GM19372 (cell line): ENCODE measurements at regions not wholly inside any gene's neighbourhood (a gene's known extent, or its start where the extent isn't known, plus 50 kb on each side); places are given as distances from the start of the nearest gene placed in this dataset.

Experiments used
- ATAC-seq: cut with Tn5 transposase; IDR thresholded peaks from one replicate; pipeline ENCODE4 v1.9.1; 2021; ENCODE audit warnings: mild to moderate bottlenecking, low read depth, moderate library complexity; ENCODE audit not compliant: unreplicated experiment

DNA sequence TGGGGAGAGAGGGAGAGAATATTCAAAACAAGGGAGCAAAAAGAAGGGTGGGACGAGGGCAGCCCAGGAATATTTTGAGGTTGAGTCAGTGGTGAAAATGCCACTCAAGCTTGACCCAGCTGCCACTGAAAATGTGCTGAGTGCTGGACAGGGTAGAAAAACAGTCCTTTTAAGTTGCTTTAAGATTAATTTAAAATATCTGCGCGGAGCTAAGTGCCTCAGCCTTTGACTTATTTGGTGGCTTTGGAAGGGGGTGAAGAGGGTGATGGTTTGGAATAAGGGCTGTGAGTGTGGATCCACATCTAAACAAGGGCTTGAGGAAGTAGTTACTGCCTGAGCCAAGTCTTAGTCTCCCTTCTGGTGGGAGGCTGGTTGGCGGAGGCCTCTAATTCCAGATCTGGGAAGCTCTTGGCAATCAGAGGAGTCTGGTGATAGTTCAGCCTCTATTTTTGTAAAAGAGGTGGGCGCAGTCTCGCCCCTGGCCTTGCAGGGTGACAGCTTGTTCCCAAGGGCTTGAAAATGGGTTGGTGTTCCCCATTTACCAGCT, 280.8 kb upstream of the ROPN1 start:
- no peak for ATAC-seq

DNA sequence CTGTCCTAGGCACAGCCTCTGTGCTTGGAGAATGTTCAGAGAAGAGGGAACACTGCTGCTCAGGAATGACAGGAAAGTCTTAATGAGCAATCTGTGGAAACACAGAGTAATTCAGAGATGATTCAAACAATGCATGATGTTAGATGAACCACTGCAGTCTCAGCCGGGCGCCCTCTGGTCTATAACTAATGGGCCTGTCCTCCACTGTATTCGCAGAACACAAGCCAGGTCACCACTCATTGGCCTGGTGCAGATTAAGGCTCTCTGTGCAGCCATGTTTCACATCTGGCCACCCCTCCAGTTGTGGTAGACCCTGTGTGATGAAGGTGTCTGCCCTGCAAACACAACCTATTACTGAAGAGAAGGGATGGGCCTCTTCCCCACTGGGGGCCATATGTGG, 281.7 kb upstream of the ROPN1 start:
- ATAC-seq: no peak

DNA sequence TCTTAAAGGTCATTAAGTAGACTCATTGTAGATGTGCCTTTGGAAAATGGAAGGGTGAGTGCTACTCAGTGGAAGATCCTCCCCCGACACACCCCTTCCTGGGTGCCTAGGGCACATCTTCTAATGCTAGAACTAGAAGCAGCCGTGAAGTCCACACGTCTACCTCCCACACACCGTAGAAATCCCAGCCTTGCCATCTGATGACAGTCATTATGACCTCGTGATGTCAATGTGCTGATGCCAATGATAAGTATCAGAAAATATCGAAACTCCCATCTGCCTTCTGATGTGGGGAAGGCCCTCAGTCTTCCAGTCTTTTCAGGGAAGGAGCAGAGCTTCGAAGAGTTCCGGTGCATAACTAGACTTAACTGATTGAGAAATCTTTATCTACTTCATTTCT, 282.1 kb upstream of the ROPN1 start:
- no peak for ATAC-seq

DNA sequence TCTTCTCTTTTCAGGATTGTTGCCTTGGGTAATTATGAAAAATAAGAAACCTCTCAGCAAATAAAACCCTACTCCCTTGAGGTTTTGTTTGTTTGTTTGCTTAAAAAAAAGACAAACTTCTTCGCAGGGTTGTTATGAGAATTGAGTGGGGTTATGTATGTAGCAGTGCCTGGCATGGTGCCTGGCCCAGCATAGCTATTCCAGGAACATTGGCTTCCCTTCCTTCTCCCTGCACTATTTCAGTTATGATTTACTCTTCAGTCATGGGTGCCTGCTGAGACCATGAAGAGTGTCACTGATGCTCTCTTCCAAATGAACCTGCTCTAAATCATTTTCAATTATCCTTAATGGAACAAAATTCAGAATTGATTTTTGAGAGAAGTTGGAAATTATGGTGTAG, 283.5 kb upstream of the ROPN1 start:
- ATAC-seq: no peak

DNA sequence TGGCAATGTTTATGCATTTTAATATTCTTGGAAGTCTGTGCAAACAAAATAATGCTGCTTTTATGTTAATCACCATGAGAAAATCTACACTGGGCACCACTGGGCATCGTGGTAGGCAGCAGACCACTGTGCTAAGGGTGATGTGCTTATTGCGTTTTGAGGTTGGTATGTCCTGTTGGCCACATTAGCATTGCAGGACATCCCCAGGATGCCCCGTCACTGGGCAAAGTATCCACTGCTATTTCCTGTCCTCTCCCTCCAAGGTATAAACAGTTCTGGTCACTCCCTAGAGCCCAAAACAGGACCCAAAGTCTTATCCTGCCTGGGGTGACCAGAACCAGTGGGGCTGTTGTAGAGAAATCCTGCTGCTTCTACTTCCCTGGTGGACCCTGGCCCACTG, 284.2 kb upstream of the ROPN1 start:
- ATAC-seq: no peak

DNA sequence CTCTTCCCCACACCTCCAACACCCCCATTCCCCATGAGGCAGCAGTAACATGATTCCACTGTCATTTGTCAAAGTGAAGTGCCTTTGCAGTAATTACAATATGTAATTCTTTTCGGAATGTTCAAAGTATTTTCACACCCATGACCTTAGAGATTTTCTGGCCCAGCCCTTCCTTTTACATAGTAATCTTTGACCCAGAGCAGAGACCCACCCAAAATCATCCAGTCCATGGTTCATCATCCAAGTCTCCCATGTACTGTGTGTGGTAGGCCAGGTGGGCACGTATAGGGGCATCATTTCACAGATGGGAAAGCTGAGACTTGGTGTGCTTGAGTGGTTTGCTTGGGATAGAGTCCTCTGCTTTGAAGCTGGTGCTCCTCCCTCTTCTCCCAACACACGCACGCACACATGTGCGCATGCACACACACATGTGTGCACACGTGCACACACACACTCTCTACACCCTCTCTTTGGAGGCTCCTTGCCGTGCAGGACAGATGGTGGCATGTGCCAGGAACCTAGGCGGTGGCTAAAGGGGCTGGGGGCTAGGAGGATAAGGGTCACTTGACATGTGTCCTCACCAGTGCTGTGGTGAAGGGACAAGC, 284.7 kb upstream of the ROPN1 start:
- no peak for ATAC-seq

DNA sequence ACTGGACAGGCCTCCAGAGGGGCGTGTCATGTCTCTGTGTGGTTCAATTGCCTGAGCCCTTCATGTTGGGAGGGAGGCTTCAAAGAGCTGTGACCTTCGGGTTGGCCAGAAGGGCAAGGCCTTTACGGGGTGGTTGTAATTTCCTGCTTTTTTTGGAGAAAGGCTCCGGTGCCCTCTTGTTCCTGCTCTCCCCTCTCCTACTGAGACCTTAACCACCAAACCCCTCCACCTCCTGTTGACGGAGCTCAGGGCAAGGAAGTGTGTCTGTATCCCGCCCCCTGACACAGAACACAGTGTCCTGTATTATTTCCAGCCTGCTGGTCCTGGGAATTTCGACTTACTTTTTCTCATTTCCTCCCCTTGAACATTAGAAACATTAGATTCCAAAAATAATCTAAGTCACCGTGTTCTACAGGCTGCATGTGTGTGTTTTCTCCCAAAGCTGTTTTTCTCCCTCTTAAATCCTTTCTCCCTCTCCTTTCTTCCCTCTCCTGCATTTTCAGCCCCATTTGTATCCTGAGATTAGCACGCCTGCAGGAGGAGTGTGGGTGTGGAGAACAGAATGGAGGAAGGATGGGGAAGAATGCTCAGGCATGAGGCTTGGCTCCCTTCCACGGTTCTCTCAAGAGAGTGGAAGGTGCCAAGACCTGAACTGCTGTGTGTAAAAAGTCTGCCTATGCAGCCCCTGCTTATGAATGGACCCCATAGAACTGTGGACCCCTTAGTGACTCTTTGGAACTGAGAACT, 285.4 kb upstream of the ROPN1 start:
- no peak for ATAC-seq

DNA sequence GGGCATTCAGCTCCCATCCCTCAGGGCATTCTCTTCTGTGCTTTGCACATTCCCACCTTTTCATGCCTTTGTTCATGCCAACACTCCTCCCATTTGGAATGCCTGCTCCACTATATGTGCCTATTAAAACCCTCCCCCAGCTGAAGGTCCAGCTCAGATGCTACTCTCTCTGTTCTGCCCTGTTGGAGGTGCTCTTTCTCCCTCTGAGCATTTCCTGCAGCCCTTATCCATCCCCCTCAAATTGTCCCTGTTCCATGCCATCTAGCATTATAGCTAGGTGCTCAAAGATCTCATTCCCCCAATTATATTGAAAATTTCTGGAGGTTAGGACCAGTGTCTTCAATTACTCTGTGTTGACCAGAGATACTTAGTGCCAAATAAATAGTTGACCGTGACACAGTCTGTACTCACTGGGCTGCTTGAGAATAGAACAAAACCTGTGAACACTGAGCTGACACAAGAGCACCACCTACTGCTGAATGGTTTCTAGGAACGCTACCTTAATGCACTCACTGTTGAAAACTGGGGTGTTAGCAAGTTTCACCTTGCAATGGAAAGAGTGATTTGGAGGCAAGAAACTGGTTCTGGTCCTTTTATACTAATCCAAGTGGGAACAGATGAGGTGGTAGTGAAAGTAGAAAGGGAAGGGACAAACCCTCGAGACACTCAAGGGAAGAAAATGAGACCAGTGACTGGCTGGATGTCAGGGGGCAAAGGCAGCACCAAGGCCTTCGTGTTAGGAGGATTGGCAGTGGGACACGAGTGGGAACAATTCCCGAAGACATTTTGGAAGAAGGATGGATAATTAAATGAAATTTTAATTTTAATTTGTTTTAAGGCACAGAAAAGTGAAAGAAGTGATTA, 289.8 kb upstream of the ROPN1 start:
- no peak for ATAC-seq

DNA sequence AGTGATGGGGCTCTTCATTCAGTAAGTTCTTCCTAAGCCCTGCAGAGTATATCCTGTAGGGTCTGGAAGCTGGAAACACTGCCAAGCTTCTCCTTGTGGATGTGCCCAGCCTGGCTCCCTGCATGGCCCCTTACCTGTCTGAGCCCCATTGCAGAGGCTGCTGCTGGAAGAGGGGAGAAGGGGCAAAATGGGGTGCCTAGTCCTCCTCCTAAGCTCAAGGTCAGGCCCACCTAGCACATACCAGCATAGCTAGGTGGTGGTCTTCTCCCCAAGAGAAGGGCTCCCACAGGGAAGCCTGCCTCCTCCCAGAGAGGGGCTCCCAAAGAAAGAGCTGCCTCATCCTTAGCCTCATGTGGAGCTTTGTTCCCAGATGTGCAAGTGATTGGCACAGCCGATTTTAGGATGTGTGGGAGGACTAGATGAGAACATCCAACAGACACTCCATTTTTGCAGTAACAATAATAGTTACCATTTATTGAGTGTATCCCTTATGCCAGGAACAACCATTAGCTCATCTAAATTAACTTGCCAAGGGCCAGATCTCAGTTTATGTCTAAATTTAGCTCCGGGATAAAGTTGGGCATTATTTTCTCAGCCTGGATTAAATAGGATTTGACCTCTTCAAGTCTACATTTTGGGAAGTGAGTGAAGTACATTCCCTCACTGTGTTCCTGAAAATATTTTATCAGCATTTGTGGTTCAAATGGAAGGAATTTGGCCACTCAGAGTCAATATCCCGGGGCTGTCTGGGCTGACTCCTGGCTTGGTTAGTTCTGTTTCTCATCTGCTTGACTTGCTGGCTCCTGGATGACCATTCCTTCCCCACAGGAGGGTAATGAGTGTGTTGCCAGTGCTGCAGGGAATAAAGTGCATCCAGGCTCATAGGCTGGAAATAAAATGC, 291.1 kb upstream of the ROPN1 start:
- ATAC-seq: no peak

DNA sequence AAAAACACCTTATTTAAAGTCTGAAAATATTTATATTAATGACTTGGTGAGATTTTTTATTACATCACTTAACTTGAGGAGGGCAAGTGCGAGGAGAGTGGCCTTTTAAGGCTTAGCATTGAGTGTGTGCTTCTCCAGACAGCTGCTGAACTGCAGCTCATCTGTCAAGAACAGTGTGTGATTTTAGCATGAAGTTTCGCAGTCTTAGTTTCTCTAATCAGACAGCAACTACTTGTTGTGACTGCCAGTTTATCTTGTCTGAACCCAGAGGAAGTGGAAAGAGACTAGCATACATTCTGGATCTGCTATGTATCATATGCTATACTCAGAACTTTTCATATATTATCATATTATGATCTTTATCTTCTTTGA, 291.7 kb upstream of the ROPN1 start:
- ATAC-seq: no peak

DNA sequence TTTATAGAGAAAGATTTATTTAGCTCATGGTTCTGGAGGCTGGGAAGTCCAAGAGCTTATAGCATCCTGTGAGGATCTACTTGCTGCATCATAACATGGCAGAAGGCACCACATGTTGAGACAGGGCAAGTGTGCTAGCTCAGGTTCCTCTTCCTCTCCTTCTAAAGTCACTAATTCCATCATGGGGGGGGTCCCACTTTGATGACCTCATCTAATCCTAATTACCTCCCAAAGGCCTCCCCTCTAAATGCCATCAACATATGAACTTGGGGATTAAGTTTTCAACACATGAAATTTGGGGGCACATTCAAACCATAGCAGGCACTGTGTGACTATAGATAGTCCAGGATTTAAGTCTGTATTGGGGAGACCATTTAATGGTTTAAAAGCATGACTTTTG, 297.1 kb upstream of the ROPN1 start:
- ATAC-seq: no peak

DNA sequence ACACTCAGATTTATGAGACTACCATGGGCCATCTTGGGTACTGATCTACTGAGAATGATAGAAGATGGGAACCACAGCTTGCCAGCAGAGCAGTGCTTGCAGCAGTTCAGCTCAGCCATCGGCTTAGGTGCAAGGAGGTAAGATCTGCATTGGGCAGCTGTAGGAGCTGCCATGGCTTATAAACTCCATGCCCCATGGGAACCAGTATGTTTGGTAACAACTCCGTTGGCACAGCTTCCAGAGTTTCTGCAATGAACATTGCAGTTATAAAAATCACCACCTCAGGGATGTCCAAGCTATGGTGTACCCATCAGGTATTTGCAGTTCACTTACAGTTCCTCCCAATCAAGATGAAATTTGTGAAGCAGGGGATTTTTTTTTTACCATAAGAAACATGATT, 299.1 kb upstream of the ROPN1 start:
- no peak for ATAC-seq

DNA sequence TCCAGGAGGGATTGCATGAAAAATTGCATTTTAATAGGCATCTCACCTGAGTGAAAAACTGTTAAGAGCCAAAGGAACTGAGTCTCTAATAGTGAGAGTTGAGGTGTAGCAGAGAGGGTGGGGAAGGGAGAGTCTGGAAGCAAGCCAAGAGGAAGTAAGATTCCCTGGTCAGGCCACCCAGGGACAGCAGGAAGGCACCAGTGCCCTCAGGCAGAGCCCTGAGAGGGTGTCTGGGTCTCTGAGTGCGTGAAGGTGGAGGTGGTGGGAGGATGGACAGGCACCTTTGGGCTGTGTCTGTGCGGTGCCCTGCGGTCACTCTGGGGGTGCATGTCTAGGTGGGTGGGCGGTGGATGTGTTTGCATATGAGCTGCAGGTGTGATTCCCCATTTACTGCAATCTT, 300.4 kb upstream of the ROPN1 start:
- no peak for ATAC-seq

DNA sequence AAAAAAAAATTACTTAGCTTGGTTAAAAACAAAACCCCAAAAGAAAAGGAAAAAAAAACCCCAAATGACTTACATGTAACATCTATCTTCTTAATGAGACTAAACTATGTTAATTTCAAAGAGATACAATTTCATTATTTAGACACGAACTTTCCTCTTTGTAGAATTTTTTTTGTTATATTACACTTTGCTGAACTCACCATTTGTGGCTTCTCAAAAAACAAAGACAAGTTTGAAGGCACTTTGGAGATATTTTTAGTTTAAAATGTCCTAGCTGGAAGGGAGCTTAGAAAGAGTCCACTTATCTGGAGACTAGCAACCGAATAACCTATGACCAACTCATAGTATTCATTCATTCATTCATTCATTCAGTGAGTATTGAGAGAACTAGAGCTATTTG, 301.7 kb upstream of the ROPN1 start:
- no peak for ATAC-seq

DNA sequence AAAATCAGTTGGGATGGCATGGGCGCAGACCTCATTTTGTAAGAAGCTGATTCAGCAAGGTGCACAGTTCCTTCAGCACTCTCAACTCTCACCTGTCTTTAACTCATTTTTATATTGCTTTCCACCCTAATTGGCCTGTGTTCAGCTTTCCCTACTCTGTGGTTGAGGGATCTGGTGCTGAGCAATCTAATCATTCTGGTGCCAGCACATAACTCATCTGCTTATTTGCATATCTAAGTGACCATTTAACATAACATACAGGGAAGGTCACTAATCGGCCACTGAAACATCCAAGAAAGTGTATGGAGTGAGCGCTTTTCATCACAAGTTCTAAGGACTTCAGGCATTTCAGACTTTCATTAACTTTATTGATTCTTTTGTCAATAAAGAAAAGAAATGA, 303.4 kb upstream of the ROPN1 start:
- ATAC-seq: no peak

DNA sequence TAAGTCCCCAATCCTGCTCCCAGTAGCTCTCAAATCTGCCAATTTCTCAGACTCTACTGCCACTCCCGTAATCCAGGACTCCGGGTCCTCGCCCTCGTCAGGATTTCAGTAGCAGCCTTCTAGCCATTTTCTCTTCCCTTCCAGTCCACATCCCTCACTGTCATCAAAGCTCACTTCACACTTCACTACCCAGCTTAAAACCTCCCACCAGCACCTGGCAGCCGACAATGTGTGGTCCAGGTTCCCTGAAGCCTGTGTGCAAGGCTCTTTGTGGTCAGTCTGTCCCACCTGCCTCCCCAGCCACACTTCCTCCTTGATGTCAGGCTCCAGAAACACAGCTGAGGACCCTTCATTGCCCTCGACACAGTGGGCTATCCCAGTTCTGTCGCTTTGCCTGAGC, 304.5 kb upstream of the ROPN1 start:
- no peak for ATAC-seq

DNA sequence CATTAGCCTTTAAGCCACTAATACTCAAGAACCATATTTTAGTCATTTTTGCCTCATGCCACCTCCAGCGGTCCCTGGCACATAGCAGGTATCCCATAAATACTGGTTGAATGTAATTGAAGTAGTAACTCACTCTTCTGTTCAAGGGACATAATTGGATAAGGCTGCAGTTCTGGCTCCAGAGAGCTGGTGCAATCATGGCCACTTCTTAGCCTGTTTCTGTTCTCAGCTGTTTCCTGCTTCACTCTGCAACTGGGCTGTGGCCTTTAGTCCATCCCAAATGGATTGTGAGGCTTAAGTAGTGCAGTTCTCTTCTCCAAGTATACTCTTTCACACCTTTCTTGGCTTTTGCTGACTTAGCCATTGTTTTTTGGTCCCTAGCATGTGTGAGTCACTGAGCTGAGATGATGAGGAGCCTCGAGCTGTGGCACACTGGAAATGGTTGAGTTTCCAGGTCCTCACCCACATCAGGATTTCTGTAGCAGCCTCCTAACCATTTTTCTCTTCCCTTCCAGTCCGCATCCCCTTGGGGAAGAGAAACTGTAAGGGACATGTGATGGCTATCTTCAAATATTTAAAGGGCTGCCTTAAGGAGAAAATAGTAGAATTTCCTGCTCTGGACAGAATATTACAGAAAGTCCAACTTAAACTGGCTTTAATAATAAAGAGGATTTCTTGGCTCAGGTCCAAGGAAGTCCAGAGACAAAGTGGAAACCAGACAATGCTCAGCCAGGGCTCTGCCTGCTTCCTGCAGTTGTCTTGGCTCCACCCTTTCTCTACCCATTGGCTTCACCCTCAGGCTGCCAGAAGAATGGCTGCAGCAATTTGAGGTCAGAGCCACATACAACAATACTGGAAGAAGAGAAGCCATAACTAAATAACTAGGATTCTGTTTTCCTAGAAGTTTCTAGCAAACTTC, 305.4 kb upstream of the ROPN1 start:
- no peak for ATAC-seq

DNA sequence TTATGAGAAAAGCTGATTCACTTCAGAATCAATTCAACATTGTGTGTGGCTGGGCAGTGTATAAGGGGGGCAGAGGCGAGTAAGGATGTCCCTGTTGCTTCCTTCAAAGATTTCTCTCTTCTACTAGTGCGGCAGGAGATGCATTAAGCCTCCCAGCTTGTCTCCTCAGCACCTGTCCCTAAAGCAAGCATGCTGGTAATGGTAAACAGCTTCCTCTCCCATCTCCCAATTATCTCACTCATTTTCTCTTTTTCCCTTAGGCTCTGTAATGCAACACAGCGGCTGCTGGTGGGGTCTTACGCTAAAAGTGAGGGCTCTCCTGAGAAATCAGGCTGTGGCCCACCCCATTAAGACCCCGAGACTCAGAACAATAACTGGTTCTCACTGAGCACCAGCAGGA, 306.4 kb upstream of the ROPN1 start:
- no peak for ATAC-seq

DNA sequence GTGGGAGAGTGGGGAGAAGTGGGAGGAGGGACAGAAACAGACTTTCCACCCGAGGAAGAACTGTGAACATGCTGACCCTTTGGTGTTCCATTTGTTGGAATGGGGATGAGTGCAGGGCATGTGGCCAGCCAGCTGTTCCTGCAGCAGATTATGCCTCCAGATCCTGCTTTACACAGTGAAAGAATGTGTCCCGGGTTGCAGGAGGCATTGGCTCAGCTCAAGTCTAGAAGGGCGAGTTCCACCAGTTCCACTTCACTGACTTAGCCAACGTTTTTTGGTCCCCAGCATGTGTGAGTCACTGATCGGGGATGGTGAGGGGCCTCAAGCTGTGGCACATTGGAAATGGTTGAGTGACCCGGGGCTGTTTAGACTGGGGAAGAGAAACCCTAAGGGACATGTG, 307.0 kb upstream of the ROPN1 start:
- no peak for ATAC-seq
